ENCODE measurements at regions not wholly inside any gene's neighbourhood (a gene's known extent, or its start where the extent isn't known, plus 50 kb on each side); places are given as distances from the start of the nearest gene placed in this dataset.

- TF ChIP-seq CTCF (IDR thresholded peaks at IDR 0.05) (no peak), POLR2A (IDR thresholded peaks at IDR 0.05) (no peak)
These were observed 154.0 kb downstream of the PMAIP1 start for GRCh38 chr18:60053747-60054304.
